IMR-90 (cell line): ENCODE measurements at regions not wholly inside any gene's neighbourhood (a gene's known extent, or its start where the extent isn't known, plus 50 kb on each side); places are given as distances from the start of the nearest gene placed in this dataset.
A peak's percentile ranks its signal among the peaks of the same experiment; 100 is the strongest.

Experiments used
- CEBPB ChIP-seq: IDR thresholded peaks from 2 replicates; pipeline ENCODE4 v1.6.1; 2012; ENCODE audit warnings: low read depth, low read length, improper control_type of control experiment
- CTCF ChIP-seq: conservative IDR thresholded peaks from 2 replicates; pipeline ENCODE4 v1.5.1; 2012; ENCODE audit warnings: mild to moderate bottlenecking, low read depth, low read length, improper control_type of control experiment
- FOS ChIP-seq: fragments of 150-350 bp; IDR thresholded peaks from 2 replicates; pipeline ENCODE4 v1.6.1; 2016; ENCODE audit warnings: low read depth, low read length
- MAZ ChIP-seq: IDR thresholded peaks from 2 replicates; pipeline ENCODE4 v1.6.1; 2012; ENCODE audit warnings: low read depth, mild to moderate bottlenecking, low read length, improper control_type of control experiment, moderate library complexity, borderline replicate concordance
- POLR2A ChIP-seq: IDR thresholded peaks from 2 replicates; pipeline ENCODE4 v1.6.1; 2012; ENCODE audit warnings: mild to moderate bottlenecking, low read depth, low read length

GRCh38 chr12:88633312-88633711 is 53.0 kb upstream of the KITLG start:
- TF ChIP-seq FOS (no peak), CTCF (peak; percentile 49), MAZ (no peak), CEBPB (no peak), POLR2A (no peak)
